HepG2 (cell line): ENCODE measurements at regions not wholly inside any gene's neighbourhood (a gene's known extent, or its start where the extent isn't known, plus 50 kb on each side); places are given as distances from the start of the nearest gene placed in this dataset.

ENCODE experiments used
- DRAP1 ChIP-seq: IDR thresholded peaks from 2 replicates; pipeline ENCODE4 v1.6.1; 2016; ENCODE audit warnings: missing genetic modification reagents, missing compliant biosample characterization
- E2F5 ChIP-seq: sonication (generic); formaldehyde crosslinking; conservative IDR thresholded peaks from 2 replicates; pipeline ENCODE4 v1.4.0; 2020; ENCODE audit warnings: missing genetic modification reagents
- GTF2F1 ChIP-seq: fragments of 150-350 bp; IDR thresholded peaks from 2 replicates; pipeline ENCODE4 v1.6.1; 2014; ENCODE audit warnings: low read length
- HDAC1 ChIP-seq: sonication (generic); formaldehyde crosslinking; IDR thresholded peaks from 2 replicates; pipeline ENCODE4 v1.5.1; 2020; ENCODE audit warnings: mild to moderate bottlenecking, missing genetic modification reagents
- IKZF4 ChIP-seq: sonication (generic); formaldehyde crosslinking; IDR thresholded peaks from 2 replicates; pipeline ENCODE4 v1.5.1; 2020; ENCODE audit warnings: borderline replicate concordance, mild to moderate bottlenecking, low read depth, missing genetic modification reagents; ENCODE audit errors: not compliant biosample characterization
- LRRFIP1 ChIP-seq: sonication (generic); formaldehyde crosslinking; conservative IDR thresholded peaks from 2 replicates; pipeline ENCODE4 v1.4.0; 2020; ENCODE audit warnings: missing genetic modification reagents
- MED8 ChIP-seq: sonication (generic); formaldehyde crosslinking; IDR thresholded peaks from 2 replicates; pipeline ENCODE4 v1.8.1; 2023; ENCODE audit warnings: mild to moderate bottlenecking, missing genetic modification reagents; ENCODE audit not compliant: insufficient replicate concordance
- MEIS2 ChIP-seq: sonication (generic); formaldehyde crosslinking; IDR thresholded peaks from 2 replicates; pipeline ENCODE4 v1.9.0; 2021; ENCODE audit warnings: mild to moderate bottlenecking, missing genetic modification reagents
- MYPOP ChIP-seq: sonication (generic); formaldehyde crosslinking; IDR thresholded peaks from 2 replicates; pipeline ENCODE4 v1.8.1; 2023; ENCODE audit warnings: mild to moderate bottlenecking, moderate library complexity, missing genetic modification reagents
- NR1H2 ChIP-seq: sonication (generic); formaldehyde crosslinking; IDR thresholded peaks from 2 replicates; pipeline ENCODE4 v1.8.1; 2022; ENCODE audit warnings: low read depth, missing genetic modification reagents, borderline replicate concordance
- POLR2AphosphoS2 ChIP-seq: IDR thresholded peaks from 2 replicates; pipeline ENCODE4 v1.6.1; 2011; ENCODE audit warnings: low read depth, low read length, improper control_type of control experiment
- PRMT3 ChIP-seq: sonication (generic); formaldehyde crosslinking; IDR thresholded peaks from 2 replicates; pipeline ENCODE4 v1.8.1; 2022; ENCODE audit warnings: low read depth, mild to moderate bottlenecking, moderate library complexity, missing genetic modification reagents, borderline replicate concordance
- RFXANK ChIP-seq: IDR thresholded peaks from 2 replicates; pipeline ENCODE4 v1.6.1; 2016
- SALL2 ChIP-seq: sonication (generic); formaldehyde crosslinking; IDR thresholded peaks from 2 replicates; pipeline ENCODE4 v1.8.1; 2023; ENCODE audit warnings: mild to moderate bottlenecking, missing genetic modification reagents, inconsistent platforms
- SP5 ChIP-seq: IDR thresholded peaks from 2 replicates; pipeline ENCODE4 v1.6.1; 2016; ENCODE audit warnings: low read depth, borderline replicate concordance
- ZBTB34 ChIP-seq: sonication (generic); formaldehyde crosslinking; IDR thresholded peaks from 2 replicates; pipeline ENCODE4 v1.8.0; 2022; ENCODE audit warnings: mild to moderate bottlenecking, missing genetic modification reagents
- ZFP82 ChIP-seq: sonication (generic); formaldehyde crosslinking; IDR thresholded peaks from 2 replicates; pipeline ENCODE4 v1.5.1; 2020; ENCODE audit warnings: mild to moderate bottlenecking, missing genetic modification reagents, borderline replicate concordance
- ZNF232 ChIP-seq: sonication (generic); formaldehyde crosslinking; IDR thresholded peaks from 2 replicates; pipeline ENCODE4 v1.4.0; 2020; ENCODE audit warnings: missing genetic modification reagents, borderline replicate concordance
- ZNF530 ChIP-seq: sonication (generic); formaldehyde crosslinking; IDR thresholded peaks from 2 replicates; pipeline ENCODE4 v1.5.0; 2020; ENCODE audit warnings: low read depth, mild to moderate bottlenecking, missing genetic modification reagents
- ZNF558 ChIP-seq: sonication (generic); formaldehyde crosslinking; IDR thresholded peaks from 2 replicates; pipeline ENCODE4 v1.9.0; 2022; ENCODE audit warnings: mild to moderate bottlenecking, missing genetic modification reagents, borderline replicate concordance
- ZNF619 ChIP-seq: sonication (generic); formaldehyde crosslinking; IDR thresholded peaks from 2 replicates; pipeline ENCODE4 v1.4.0; 2020; ENCODE audit warnings: mild to moderate bottlenecking, missing genetic modification reagents
- ZNF761 ChIP-seq: sonication (generic); formaldehyde crosslinking; conservative IDR thresholded peaks from 2 replicates; pipeline ENCODE4 v1.4.0; 2020; ENCODE audit warnings: mild to moderate bottlenecking, missing genetic modification reagents
- ZNF800 ChIP-seq: sonication (generic); formaldehyde crosslinking; IDR thresholded peaks from 2 replicates; pipeline ENCODE4 v1.4.0; 2020; ENCODE audit warnings: missing genetic modification reagents
- ZNF891 ChIP-seq: sonication (generic); formaldehyde crosslinking; IDR thresholded peaks from 2 replicates; pipeline ENCODE4 v1.5.0; 2020; ENCODE audit warnings: mild to moderate bottlenecking, missing genetic modification reagents

GRCh38 chr20:53786071-53786444 is 192.4 kb upstream of the ZNF217 start (continued):
- TF ChIP-seq E2F5 (no peak), SP5 (no peak), ZNF761 (CRISPR knock-in tag) (no peak), ZNF619 (CRISPR knock-in tag) (no peak), ZNF891 (CRISPR knock-in tag) (no peak), SALL2 (0 out of 2 replicates have a peak, but pooled peaks have one; percentile 14), ZBTB34 (CRISPR knock-in tag) (no peak), ZNF530 (CRISPR knock-in tag) (no peak), MED8 (CRISPR knock-in tag) (no peak), ZNF232 (CRISPR knock-in tag) (no peak), NR1H2 (CRISPR knock-in tag) (no peak), HDAC1 (peak; percentile 50; the same call in 1 of the 2 replicates), MYPOP (CRISPR knock-in tag) (no peak), ZNF800 (CRISPR knock-in tag) (no peak), ZFP82 (CRISPR knock-in tag) (no peak), ZNF558 (CRISPR knock-in tag) (no peak), GTF2F1 (no peak), PRMT3 (CRISPR knock-in tag) (no peak), LRRFIP1 (CRISPR knock-in tag) (no peak), MEIS2 (CRISPR knock-in tag) (no peak), DRAP1 (CRISPR knock-in tag) (no peak), IKZF4 (CRISPR knock-in tag) (no peak), POLR2AphosphoS2 (no peak), RFXANK (CRISPR knock-in tag) (0 out of 2 replicates have a peak, but pooled peaks have one; percentile 19)
